ENCODE measurements at regions not wholly inside any gene's neighbourhood (a gene's known extent, or its start where the extent isn't known, plus 50 kb on each side); places are given as distances from the start of the nearest gene placed in this dataset.

GRCh38 chr20:22226849-22227700 is 357.3 kb downstream of the FOXA2 start:
- no peak for DNase-seq (ENCODE audit: low read depth)

GRCh38 chr20:22223236-22223635 is 361.1 kb downstream of the FOXA2 start:
- DNase-seq (ENCODE audit: low read depth): no peak

GRCh38 chr20:22217712-22218352 is 366.5 kb downstream of the FOXA2 start:
- no peak for DNase-seq (ENCODE audit: low read depth)

GRCh38 chr20:22216984-22217383 is 367.4 kb downstream of the FOXA2 start:
- no peak for DNase-seq (ENCODE audit: low read depth)

- no peak for DNase-seq (ENCODE audit: low read depth)
Measured at GRCh38 chr20:22214296-22214695, 370.1 kb downstream of the FOXA2 start.

- DNase-seq (ENCODE audit: low read depth): no peak
Measured at GRCh38 chr20:22213271-22213670, 371.1 kb downstream of the FOXA2 start.

- DNase-seq (ENCODE audit: low read depth): no peak
Measured at GRCh38 chr20:22207280-22207679, 377.1 kb downstream of the FOXA2 start.

GRCh38 chr20:22204801-22205200 is 379.6 kb downstream of the FOXA2 start:
- DNase-seq (ENCODE audit: low read depth): no peak

- DNase-seq (ENCODE audit: low read depth): no peak
Measured at GRCh38 chr20:22182148-22182547, 402.2 kb downstream of the FOXA2 start.

GRCh38 chr20:22180244-22180643 is 404.1 kb downstream of the FOXA2 start:
- no peak for DNase-seq (ENCODE audit: low read depth)

- DNase-seq (ENCODE audit: low read depth): no peak
Measured at GRCh38 chr20:22160101-22160652, 424.2 kb downstream of the FOXA2 start.

- DNase-seq (ENCODE audit: low read depth): no peak
Measured at GRCh38 chr20:22159276-22159675, 425.1 kb downstream of the FOXA2 start.

GRCh38 chr20:22127587-22127986 is 422.1 kb downstream of the PAX1 start:
- no peak for DNase-seq (ENCODE audit: low read depth)

GRCh38 chr20:22106308-22106938 is 401.0 kb downstream of the PAX1 start:
- DNase-seq (ENCODE audit: low read depth): peak; percentile 19

GRCh38 chr20:22101606-22102005 is 396.1 kb downstream of the PAX1 start:
- no peak for DNase-seq (ENCODE audit: low read depth)

- no peak for DNase-seq (ENCODE audit: low read depth)
Measured at GRCh38 chr20:22100686-22101085, 395.2 kb downstream of the PAX1 start.

- DNase-seq (ENCODE audit: low read depth): no peak
Measured at GRCh38 chr20:22099348-22099747, 393.9 kb downstream of the PAX1 start.

GRCh38 chr20:22098511-22098910 is 393.0 kb downstream of the PAX1 start:
- DNase-seq (ENCODE audit: low read depth): no peak

GRCh38 chr20:22093122-22093521 is 387.7 kb downstream of the PAX1 start:
- DNase-seq (ENCODE audit: low read depth): no peak

GRCh38 chr20:22088882-22089281 is 383.4 kb downstream of the PAX1 start:
- no peak for DNase-seq (ENCODE audit: low read depth)

- DNase-seq (ENCODE audit: low read depth): no peak
Measured at GRCh38 chr20:22080985-22081384, 375.5 kb downstream of the PAX1 start.

- no peak for DNase-seq (ENCODE audit: low read depth)
Measured at GRCh38 chr20:22074635-22075034, 369.2 kb downstream of the PAX1 start.

GRCh38 chr20:22071841-22072240 is 366.4 kb downstream of the PAX1 start:
- DNase-seq (ENCODE audit: low read depth): no peak
